ENCODE measurements at regions not wholly inside any gene's neighbourhood (a gene's known extent, or its start where the extent isn't known, plus 50 kb on each side); places are given as distances from the start of the nearest gene placed in this dataset.

- Histone ChIP-seq H4K20me1 (replicated peaks; ENCODE audit: control insufficient read depth, extremely low read depth, insufficient read depth, low read length) (no peaks in the 10 kb centered on the region), H2AFZ (ENCODE audit: low read depth, low read length) (no peak overlapping the region), H3K79me2 (ENCODE audit: control insufficient read depth, insufficient read depth, low read length) (no peaks in the 10 kb centered on the region), H3K4me1 (ENCODE audit: control insufficient read depth, extremely low read depth, insufficient read depth, low read length) (no peaks in the 10 kb centered on the region), H3K36me3 (ENCODE audit: control insufficient read depth in 2 of 2, extremely low read depth in 1 of 2, insufficient read depth in 2 of 2, low read length in 2 of 2) (no peaks in the 10 kb centered on the region), H3K9ac (replicated peaks; ENCODE audit: extremely low read depth, insufficient read depth, low read length) (no peak overlapping the region), H3K27ac (ENCODE audit: insufficient read depth, low read depth, low read length) (no peak overlapping the region), H3K4me2 (ENCODE audit: insufficient read depth, low read length) (no peak overlapping the region), H3K4me3 (replicated peaks in 1 of 3; ENCODE audit: insufficient read depth in 1 of 3, low read depth in 1 of 3, low read length in 3 of 3) (no peak overlapping the region), H3K9me1 (replicated peaks; ENCODE audit: control insufficient read depth, extremely low read depth, insufficient read depth, low read length) (no peaks in the 10 kb centered on the region), H3K27me3 (ENCODE audit: control insufficient read depth in 2 of 2, insufficient read depth in 2 of 2, low read length in 2 of 2) (no peaks in the 10 kb centered on the region), H3K9me3 (replicated peaks; ENCODE audit: control insufficient read depth, insufficient read depth, low read length) (no peaks in the 10 kb centered on the region)
- FAIRE-seq (no peak), DNase-seq (ENCODE audit: low read depth, low spot score) (no peak)
- BruUV-seq (replicated peaks) = no TSS peak
- TF ChIP-seq EZH2 (IDR thresholded peaks at IDR 0.05; ENCODE audit: borderline replicate concordance, low read depth, low read length, severe bottlenecking) (no peak), FOS (IDR thresholded peaks at IDR 0.05; ENCODE audit: borderline replicate concordance, insufficient read depth, low read length) (no peak), GATA2 (IDR thresholded peaks at IDR 0.05; ENCODE audit: insufficient read depth, insufficient read length, low read depth, low read length) (no peak), JUN (IDR thresholded peaks at IDR 0.05; ENCODE audit: borderline replicate concordance, insufficient read depth, insufficient read length, low read depth) (no peak), MAX (IDR thresholded peaks at IDR 0.05; ENCODE audit: insufficient read depth, insufficient read length) (no peak), POLR2AphosphoS5 (IDR thresholded peaks at IDR 0.05; ENCODE audit: insufficient read depth, low read depth, low read length) (no peak), POLR2A (IDR thresholded peaks at IDR 0.05; ENCODE audit: low read depth, low read length) (no peak)
- dilution Hi-C loops (cut with MboI; ENCODE audit: extremely low pct_ligation_motif_present, low sequenced_read_pairs) = no loop called here
- ChIA-PET CTCF (no interaction called here), POLR2A (no interaction called here)
- intact Hi-C loops (cut with micrococcal nuclease) = no loop called here
Measured at GRCh38 chr7:155231941-155232340, 65.7 kb upstream of the INSIG1 start.

- no peaks in the 10 kb centered on the region for H3K9me1 ChIP-seq (replicated peaks; ENCODE audit: control insufficient read depth, extremely low read depth, insufficient read depth, low read length)
- H3K4me1 ChIP-seq (ENCODE audit: control insufficient read depth, extremely low read depth, insufficient read depth, low read length) = no peaks in the 10 kb centered on the region
- no peak overlapping the region for H3K9ac ChIP-seq (replicated peaks; ENCODE audit: extremely low read depth, insufficient read depth, low read length)
- H3K4me3 ChIP-seq (replicated peaks in 1 of 3; ENCODE audit: insufficient read depth in 1 of 3, low read depth in 1 of 3, low read length in 3 of 3) = no peak overlapping the region
- CTCF ChIA-PET = interaction anchor here (1.0 to 1.5 kb wide), 2 partner anchors 112 to 147 kb away, joined by 4 read pairs; no protein-coding TSS in a partner anchor
- DNase-seq (ENCODE audit: low read depth, low spot score) (no peak), FAIRE-seq (no peak)
- TF ChIP-seq CTCF (IDR thresholded peaks at IDR 0.05; ENCODE audit: extremely low read depth in 1 of 2, insufficient read depth in 1 of 2, low read depth in 1 of 2, low read length in 2 of 2) = no peak
- no peak for TF ChIP-seq FOS (IDR thresholded peaks at IDR 0.05; ENCODE audit: borderline replicate concordance, insufficient read depth, low read length)
- no peak for TF ChIP-seq MYC (IDR thresholded peaks at IDR 0.05; ENCODE audit: low read depth, low read length)
- TF ChIP-seq POLR2A (IDR thresholded peaks at IDR 0.05; ENCODE audit: low read depth, low read length) = no peak
- no peak for TF ChIP-seq EZH2 (IDR thresholded peaks at IDR 0.05; ENCODE audit: borderline replicate concordance, low read depth, low read length, severe bottlenecking)
- TF ChIP-seq GATA2 (IDR thresholded peaks at IDR 0.05; ENCODE audit: insufficient read depth, insufficient read length, low read depth, low read length) = no peak
- no peak for TF ChIP-seq POLR2AphosphoS5 (IDR thresholded peaks at IDR 0.05; ENCODE audit: insufficient read depth, low read depth, low read length)
- TF ChIP-seq JUN (IDR thresholded peaks at IDR 0.05; ENCODE audit: borderline replicate concordance, insufficient read depth, insufficient read length, low read depth) = no peak
- no peak for TF ChIP-seq MAX (IDR thresholded peaks at IDR 0.05; ENCODE audit: insufficient read depth, insufficient read length)
- intact Hi-C loops (cut with micrococcal nuclease) = no loop called here
- no peaks in the 10 kb centered on the region for H3K9me3 ChIP-seq (replicated peaks; ENCODE audit: control insufficient read depth, insufficient read depth, low read length)
- no peak overlapping the region for H3K27ac ChIP-seq (ENCODE audit: insufficient read depth, low read depth, low read length)
- POLR2A ChIA-PET = no interaction called here
- no peak overlapping the region for H3K4me2 ChIP-seq (ENCODE audit: insufficient read depth, low read length)
- no peak overlapping the region for H2AFZ ChIP-seq (ENCODE audit: low read depth, low read length)
- BruUV-seq (replicated peaks) = no TSS peak
- no peaks in the 10 kb centered on the region for H4K20me1 ChIP-seq (replicated peaks; ENCODE audit: control insufficient read depth, extremely low read depth, insufficient read depth, low read length)
- no peaks in the 10 kb centered on the region for H3K79me2 ChIP-seq (ENCODE audit: control insufficient read depth, insufficient read depth, low read length)
- H3K36me3 ChIP-seq (ENCODE audit: control insufficient read depth in 2 of 2, extremely low read depth in 1 of 2, insufficient read depth in 2 of 2, low read length in 2 of 2) = no peaks in the 10 kb centered on the region
- no peaks in the 10 kb centered on the region for H3K27me3 ChIP-seq (ENCODE audit: control insufficient read depth in 2 of 2, insufficient read depth in 2 of 2, low read length in 2 of 2)
- dilution Hi-C loops (cut with MboI; ENCODE audit: extremely low pct_ligation_motif_present, low sequenced_read_pairs) = no loop called here
Measured at GRCh38 chr7:155232911-155233310, 64.8 kb upstream of the INSIG1 start.
